Ascending aorta (tissue), 2 donors: ENCODE measurements at regions not wholly inside any gene's neighbourhood (a gene's known extent, or its start where the extent isn't known, plus 50 kb on each side); places are given as distances from the start of the nearest gene placed in this dataset.

Source experiments
- DNase-seq, 2 donors: peaks; one replicate each; pipeline ENCODE4 v3.0.0-alpha.2; 2019; ENCODE audit warnings: low spot score in 2 of 2
- H3K27ac ChIP-seq, 2 donors: fragments of 200-600 bp; sonication (generic); one replicate each; pipeline ENCODE4 v1.5.1; 2016 to 2017; ENCODE audit warnings: mild to moderate bottlenecking in 1 of 2
- H3K27me3 ChIP-seq: fragments of 200-600 bp; sonication (generic); one replicate; pipeline ENCODE4 v1.5.1; 2017
- H3K36me3 ChIP-seq, 2 donors: fragments of 200-600 bp; sonication (generic); one replicate each; pipeline ENCODE4 v1.5.1; 2016
- H3K4me1 ChIP-seq, 2 donors: fragments of 200-600 bp; sonication (generic); one replicate each; pipeline ENCODE4 v1.5.1; 2016 to 2017; ENCODE audit warnings: mild to moderate bottlenecking in 1 of 2
- H3K4me3 ChIP-seq, 2 donors: fragments of 200-600 bp; sonication (generic); one replicate each; pipeline ENCODE4 v1.5.1; 2016 to 2017; ENCODE audit warnings: mild to moderate bottlenecking in 1 of 2
- H3K9me3 ChIP-seq, 2 donors: fragments of 200-600 bp; sonication (generic); one replicate each; pipeline ENCODE4 v1.5.1; 2016
- intact Hi-C: fragments of 100-400 bp; cut with DNase I; formaldehyde crosslinking; loops from one replicate; pipeline ENCODE4 v1.15.1; 2023
- TF ChIP-seq, protein P1 (sequence below), 3 experiments: fragments of 200-600 bp in 2 of 3; fragments of 450-650 bp in 1 of 3; sonication (generic) in 2 of 3; IDR thresholded peaks; one replicate each; pipeline ENCODE4 v1.5.1; 2016 to 2019; ENCODE audit warnings: antibody characterized with exemption in 3 of 3, mild to moderate bottlenecking in 1 of 3, moderate library complexity in 1 of 3

DNA sequence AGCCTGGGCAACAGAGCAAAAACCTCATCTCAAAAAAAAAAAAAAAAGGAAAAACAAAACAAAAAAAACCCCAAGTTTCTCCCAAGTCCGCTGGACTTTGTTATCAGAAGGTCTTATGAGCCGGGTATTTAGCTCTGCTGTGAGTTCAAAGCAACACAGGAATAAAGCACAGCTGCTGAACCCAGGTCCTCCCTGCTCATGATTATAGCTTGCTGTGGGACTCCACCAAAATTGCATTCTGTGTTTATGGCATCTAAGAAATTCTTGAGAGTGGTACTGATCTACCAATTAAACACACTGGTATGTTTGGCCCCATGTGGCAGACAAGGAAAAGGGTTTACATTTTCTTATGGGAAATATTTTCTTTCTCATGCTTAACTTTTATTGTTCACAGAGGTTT lies 93.6 kb upstream of the NEDD9 start:
- Histone ChIP-seq H3K36me3 (no peaks in the 10 kb centered on the region), H3K9me3 (no peaks in the 10 kb centered on the region), H3K27ac (no peak overlapping the region), H3K4me1 (peaks cover 0 to 5% of the 10 kb centered on the region in 2 donors), H3K4me3 (no peak overlapping the region), H3K27me3 (no peaks in the 10 kb centered on the region)
- no peak for DNase-seq
- intact Hi-C loops = no loop called here
- TF ChIP-seq, protein P1, sequence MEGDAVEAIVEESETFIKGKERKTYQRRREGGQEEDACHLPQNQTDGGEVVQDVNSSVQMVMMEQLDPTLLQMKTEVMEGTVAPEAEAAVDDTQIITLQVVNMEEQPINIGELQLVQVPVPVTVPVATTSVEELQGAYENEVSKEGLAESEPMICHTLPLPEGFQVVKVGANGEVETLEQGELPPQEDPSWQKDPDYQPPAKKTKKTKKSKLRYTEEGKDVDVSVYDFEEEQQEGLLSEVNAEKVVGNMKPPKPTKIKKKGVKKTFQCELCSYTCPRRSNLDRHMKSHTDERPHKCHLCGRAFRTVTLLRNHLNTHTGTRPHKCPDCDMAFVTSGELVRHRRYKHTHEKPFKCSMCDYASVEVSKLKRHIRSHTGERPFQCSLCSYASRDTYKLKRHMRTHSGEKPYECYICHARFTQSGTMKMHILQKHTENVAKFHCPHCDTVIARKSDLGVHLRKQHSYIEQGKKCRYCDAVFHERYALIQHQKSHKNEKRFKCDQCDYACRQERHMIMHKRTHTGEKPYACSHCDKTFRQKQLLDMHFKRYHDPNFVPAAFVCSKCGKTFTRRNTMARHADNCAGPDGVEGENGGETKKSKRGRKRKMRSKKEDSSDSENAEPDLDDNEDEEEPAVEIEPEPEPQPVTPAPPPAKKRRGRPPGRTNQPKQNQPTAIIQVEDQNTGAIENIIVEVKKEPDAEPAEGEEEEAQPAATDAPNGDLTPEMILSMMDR (IDR thresholded peaks at IDR 0.05) = no peak

DNA sequence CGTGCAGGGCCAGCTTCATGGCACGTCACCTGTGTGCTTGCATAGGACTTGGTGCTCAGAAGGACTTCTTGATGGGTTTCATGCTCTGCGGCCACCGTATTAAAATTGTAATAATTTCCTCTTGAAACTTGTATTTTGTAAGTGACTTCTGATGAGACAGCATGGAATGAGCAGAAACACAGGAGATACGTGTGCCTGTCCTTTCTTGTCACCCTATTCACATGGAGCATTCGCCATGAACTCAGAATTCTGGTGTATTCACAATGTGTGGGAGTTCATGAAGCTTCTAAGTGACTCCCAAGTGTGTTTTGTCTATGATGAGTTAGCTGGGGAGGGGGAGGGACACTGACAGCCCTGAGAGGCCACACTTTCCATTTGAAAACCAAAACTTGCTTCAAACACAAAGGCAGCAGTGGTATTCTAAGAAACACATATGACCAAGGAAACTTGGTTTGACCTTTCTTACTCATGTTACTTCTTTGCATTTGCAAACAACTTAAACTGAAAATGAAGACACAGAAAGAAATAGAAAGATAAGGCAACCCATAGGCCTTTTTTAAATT lies 92.1 kb upstream of the NEDD9 start:
- TF ChIP-seq, protein P1 (IDR thresholded peaks at IDR 0.05) = no peak
- no peak for DNase-seq
- Histone ChIP-seq H3K36me3 (no peaks in the 10 kb centered on the region), H3K9me3 (no peaks in the 10 kb centered on the region), H3K27me3 (no peaks in the 10 kb centered on the region), H3K27ac (no peak overlapping the region), H3K4me3 (no peak overlapping the region), H3K4me1 (peaks cover 0 to 5% of the 10 kb centered on the region in 2 donors)
- intact Hi-C loops = no loop called here

DNA sequence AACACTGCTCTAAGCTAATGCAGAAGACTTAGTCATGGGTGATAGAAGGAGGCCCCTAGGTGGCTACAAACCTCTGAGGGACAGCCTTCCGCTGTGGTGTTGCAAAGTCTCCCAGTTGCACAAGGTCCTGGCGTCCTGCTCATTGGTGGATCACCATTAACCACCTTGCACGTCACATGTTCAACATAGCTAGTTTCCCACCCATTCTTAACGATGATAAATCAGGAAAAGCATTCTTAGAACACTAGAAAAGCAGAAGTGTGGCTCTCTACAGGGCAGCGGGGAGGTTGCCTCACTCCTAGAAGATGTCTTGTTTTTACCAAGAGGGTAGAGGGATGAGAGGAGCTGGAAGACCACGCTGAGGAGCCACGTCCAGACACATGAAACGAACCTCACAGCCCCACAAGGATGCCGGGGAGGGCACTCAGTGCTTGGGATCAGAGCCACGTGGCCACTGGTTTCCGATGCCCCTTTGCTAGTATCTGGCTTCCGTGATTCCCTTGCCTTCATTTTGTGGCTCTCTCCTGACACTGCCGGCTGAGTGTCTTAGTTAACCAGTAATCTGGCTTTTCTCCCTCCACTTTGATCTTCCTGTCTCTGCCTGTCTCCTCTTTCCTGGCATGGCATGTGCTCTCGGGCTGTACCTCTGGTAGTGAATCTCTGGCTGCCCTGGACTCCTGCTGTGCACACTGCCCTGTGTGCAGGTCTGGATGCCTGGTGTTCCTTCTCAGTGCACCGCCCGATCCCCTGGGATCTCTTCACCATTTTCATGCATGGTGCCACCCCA lies 91.4 kb upstream of the NEDD9 start:
- Histone ChIP-seq H3K4me1 (peaks cover 3 to 7% of the 10 kb centered on the region in 2 donors), H3K4me3 (no peak overlapping the region), H3K27ac (no peak overlapping the region), H3K27me3 (no peaks in the 10 kb centered on the region), H3K9me3 (no peaks in the 10 kb centered on the region), H3K36me3 (no peaks in the 10 kb centered on the region)
- peak; percentile 38 to 78 for DNase-seq
- intact Hi-C loops = no loop called here
- TF ChIP-seq, protein P1 (IDR thresholded peaks at IDR 0.05) = no peak

DNA sequence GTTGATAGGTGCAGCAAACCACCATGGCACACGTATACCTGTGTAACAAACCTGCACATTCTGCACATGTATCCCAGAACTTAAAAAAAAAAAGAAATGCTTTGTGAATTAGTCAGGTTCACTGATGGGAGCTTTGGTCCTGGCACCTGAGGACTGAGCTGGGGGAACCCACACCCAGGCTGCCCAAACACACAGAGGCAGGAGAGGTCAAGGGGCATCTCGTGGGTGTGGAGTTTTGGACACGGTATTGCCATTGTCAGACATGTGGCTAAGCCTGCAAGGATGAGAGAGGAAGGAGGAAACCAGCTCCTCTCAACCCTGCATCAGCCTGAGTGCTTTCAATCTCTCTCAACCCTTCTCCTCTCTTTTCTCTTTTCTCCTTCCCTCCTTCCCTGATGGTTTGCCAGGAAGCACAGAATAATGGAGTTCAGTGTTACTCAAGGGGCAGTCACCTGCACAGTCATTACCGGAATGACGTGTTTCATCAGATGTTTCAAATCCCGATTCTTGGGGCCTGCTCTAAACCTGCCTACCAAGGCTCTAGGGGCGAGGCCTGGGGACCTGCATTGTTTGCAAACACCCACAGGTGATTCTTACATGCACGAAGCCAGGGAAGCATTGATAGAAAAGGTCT lies 89.9 kb upstream of the NEDD9 start:
- Histone ChIP-seq H3K4me1 (peaks cover 6 to 16% of the 10 kb centered on the region in 2 donors), H3K27me3 (no peaks in the 10 kb centered on the region), H3K36me3 (no peaks in the 10 kb centered on the region), H3K9me3 (no peaks in the 10 kb centered on the region), H3K4me3 (no peak overlapping the region), H3K27ac (no peak overlapping the region)
- intact Hi-C loops = no loop called here
- TF ChIP-seq, protein P1 (IDR thresholded peaks at IDR 0.05) = no peak
- no peak for DNase-seq

DNA sequence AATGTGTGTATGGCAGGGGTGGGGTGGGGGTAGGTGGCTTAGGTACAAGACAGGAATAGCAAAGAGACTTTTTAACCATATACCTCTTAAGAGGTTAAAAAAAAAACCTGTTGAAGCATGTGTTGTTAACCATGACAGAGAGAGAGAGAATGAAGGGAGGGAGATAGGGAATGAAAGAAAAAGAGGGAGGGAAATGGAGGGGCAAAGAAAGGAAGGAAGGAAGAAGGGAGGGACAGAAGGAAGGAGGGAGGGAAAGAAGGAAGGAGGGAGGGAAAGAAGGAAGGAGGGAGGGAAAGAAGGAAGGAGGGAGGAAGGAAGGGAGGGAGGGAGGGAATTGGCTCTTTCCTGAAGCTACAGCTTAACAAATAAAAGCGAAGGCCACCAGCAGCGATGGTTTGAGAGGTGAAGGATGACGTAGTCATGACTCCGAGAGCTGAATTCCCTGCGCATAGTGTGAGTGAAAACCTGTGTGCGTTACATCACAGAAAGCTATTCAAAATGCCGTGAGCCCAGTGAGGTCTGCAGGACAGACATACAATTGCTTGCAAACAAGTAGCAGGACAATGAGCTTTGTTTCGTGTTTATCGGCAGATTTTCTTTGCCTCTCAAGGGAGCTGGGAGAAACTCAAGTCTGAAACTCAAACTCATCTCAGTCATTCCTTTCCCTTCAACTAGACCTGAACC lies 88.6 kb upstream of the NEDD9 start:
- H3K36me3 ChIP-seq = no peaks in the 10 kb centered on the region
- TF ChIP-seq, protein P1 (IDR thresholded peaks at IDR 0.05) = no peak
- peaks cover 6 to 18% of the 10 kb centered on the region in 2 donors for H3K4me1 ChIP-seq
- no peak overlapping the region for H3K27ac ChIP-seq
- no peak overlapping the region for H3K4me3 ChIP-seq
- no peaks in the 10 kb centered on the region for H3K27me3 ChIP-seq
- DNase-seq = no peak
- intact Hi-C loops = no loop called here
- no peaks in the 10 kb centered on the region for H3K9me3 ChIP-seq
